Epithelial cell of esophagus (primary cell): ENCODE measurements at regions not wholly inside any gene's neighbourhood (a gene's known extent, or its start where the extent isn't known, plus 50 kb on each side); places are given as distances from the start of the nearest gene placed in this dataset.
A peak's percentile ranks its signal among the peaks of the same experiment; 100 is the strongest.

ENCODE experiments used
- DNase-seq: peaks from one replicate; pipeline ENCODE4 v3.0.0; 2010; ENCODE audit warnings: low read depth
- H3K4me3 ChIP-seq: 2 replicates; pipeline ENCODE4 v1.5.1; 2011; ENCODE audit warnings: mild to moderate bottlenecking, low read length, control low read depth
- TF ChIP-seq, protein P1 (sequence below): IDR thresholded peaks from 2 replicates; pipeline ENCODE4 v1.5.1; 2011; ENCODE audit warnings: low read depth, mild to moderate bottlenecking, low read length, control low read depth, inconsistent platforms; ENCODE audit not compliant: insufficient read depth; ENCODE audit errors: missing control alignments

DNA sequence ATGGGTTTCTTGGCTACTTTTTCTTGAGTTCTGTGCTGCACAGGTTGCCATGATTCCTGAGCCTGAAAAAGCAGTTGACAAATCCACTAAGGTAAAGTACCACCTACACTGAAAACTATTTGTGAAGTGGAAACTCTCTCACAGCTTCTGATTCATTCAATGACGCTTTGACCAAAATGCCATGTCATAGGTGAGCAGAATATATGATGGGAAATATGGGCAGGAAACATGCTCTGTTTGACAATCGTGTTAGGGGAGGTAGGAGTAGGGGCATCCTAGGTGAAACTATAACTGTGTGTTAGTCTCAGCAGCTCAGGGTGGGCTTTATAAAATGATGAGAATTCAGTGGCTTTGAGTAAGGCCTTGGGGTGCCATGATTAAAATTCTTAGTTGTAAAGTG lies 69.6 kb upstream of the ELMO1 start:
- no peak overlapping the region for H3K4me3 ChIP-seq
- no peak for DNase-seq
- TF ChIP-seq, protein P1, sequence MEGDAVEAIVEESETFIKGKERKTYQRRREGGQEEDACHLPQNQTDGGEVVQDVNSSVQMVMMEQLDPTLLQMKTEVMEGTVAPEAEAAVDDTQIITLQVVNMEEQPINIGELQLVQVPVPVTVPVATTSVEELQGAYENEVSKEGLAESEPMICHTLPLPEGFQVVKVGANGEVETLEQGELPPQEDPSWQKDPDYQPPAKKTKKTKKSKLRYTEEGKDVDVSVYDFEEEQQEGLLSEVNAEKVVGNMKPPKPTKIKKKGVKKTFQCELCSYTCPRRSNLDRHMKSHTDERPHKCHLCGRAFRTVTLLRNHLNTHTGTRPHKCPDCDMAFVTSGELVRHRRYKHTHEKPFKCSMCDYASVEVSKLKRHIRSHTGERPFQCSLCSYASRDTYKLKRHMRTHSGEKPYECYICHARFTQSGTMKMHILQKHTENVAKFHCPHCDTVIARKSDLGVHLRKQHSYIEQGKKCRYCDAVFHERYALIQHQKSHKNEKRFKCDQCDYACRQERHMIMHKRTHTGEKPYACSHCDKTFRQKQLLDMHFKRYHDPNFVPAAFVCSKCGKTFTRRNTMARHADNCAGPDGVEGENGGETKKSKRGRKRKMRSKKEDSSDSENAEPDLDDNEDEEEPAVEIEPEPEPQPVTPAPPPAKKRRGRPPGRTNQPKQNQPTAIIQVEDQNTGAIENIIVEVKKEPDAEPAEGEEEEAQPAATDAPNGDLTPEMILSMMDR, result no peak

DNA sequence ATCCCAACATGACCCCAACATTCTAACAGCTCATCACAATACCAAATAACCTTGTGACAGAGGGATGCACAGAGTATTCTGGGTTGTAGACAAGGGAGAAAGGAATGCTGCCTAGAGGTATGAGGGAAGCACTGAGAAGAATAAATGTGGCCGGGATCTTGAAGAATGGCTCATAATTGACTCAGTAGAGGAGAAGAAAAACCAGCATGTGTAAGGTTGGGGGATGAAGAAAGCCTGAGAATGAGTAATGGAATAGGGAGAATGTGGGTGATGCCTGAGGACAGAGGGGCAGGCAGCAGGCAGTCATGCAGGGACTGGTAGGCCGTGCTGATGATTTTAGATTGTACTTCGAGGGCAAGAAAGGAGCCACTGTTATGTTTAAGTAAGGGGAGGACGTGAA lies 75.4 kb upstream of the ELMO1 start:
- DNase-seq, result peak; percentile 63
- TF ChIP-seq, protein P1, result no peak

DNA sequence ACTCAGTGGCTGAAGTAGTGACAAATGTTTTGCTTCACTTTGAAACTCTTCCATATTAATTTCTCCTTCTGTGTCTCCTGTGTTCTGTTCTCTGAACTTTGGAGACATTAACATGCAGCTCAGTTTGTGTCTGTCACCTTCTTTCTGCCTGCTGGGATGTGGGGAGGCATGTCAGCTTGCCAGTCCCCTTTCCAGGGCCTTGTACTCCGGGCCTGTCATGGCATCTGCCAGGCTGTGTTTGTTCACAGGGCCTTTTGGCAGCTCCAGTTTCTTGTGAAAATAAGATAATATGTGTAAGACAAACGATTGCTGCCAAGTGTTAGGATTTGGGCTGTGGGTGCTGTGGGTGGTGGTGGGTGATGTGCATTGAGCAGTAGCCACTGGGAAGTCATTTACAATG lies 76.1 kb upstream of the ELMO1 start:
- no peak for DNase-seq
- no peak overlapping the region for H3K4me3 ChIP-seq
- TF ChIP-seq, protein P1, result no peak

More for the DNA sequence above, 75.4 kb upstream of the ELMO1 start:
- H3K4me3 ChIP-seq, result no peak overlapping the region

DNA sequence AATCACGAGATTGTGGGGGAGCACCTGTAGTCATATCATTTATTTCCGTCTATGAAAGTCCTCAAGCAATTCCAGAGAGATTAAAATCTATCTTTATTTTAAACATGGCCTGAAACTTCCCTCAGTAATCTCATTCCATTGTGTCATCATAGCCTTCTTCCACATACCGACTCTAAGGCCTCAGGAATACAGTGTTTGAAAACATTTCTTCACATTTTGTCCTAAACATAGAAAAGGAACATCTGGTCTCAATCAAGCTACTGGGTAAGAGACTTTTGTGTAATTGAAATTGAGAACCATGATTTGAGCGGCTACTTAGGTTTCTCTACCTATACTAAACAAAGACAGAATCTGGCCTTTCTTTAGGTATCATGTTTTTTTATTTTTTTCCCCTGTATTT lies 78.0 kb upstream of the ELMO1 start:
- H3K4me3 ChIP-seq, result no peak overlapping the region
- no peak for DNase-seq
- TF ChIP-seq, protein P1, result no peak

DNA sequence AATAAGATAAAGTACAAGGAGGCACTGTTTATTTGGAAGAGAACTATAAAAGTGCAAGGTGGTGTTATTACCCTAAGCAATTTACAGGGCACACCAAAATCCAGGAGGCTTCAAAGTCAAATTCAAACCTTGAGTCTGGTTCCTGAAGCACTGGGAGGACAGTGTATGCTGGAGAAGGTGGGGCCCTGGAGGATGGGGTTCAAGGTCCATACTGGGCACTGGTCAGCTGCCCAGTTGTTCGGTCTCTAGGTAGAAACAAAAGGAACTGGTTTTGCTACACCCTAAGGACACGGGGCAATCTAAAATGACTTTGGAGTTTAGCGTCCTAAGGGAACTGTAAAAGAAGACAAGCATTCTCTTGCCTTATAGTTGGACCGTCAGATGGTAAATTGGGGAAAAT lies 78.4 kb upstream of the ELMO1 start:
- TF ChIP-seq, protein P1, result no peak
- no peak overlapping the region for H3K4me3 ChIP-seq
- no peak for DNase-seq

DNA sequence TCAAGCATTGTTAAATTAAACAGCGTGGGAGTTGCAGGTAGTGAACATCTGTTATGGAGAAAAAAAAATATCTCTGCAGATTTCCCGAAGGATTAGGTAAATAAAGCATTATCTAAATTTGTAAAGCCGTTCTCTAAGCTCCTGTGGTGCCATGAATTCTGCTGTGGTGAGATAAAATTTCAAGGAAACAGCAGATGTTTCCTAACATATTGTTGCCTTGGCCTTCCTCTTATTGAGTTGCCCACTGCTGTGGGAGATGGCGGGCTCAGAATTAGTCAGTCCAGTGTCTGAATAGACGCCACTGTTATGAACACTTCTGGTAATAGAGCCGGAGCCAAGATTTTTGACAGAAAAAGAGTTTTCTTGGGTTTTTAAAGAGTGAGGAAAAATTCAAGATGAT lies 82.6 kb upstream of the ELMO1 start:
- TF ChIP-seq, protein P1, result no peak
- DNase-seq, result no peak
- no peak overlapping the region for H3K4me3 ChIP-seq

DNA sequence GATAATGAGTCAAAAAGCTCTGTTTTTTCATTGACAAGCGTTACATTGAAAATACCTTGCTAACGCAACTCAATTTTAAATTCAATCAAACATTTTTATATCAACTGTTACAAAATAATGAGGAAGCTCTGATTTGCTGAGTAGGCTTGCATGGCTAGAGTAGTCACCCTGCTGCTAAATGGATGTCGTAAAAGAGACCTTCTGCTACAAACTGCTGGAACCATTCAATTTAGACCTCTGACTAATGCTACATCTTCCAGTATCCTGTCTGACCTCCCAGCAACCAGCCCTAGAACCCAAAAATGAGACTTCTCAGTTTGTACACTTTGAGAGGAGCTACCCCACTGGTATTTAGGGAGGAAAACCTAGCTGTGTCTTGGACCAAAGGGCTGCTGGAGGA lies 84.0 kb upstream of the ELMO1 start:
- no peak for DNase-seq
- TF ChIP-seq, protein P1, result no peak
- H3K4me3 ChIP-seq, result no peak overlapping the region
